HEK293 (cell line): ENCODE measurements at regions not wholly inside any gene's neighbourhood (a gene's known extent, or its start where the extent isn't known, plus 50 kb on each side); places are given as distances from the start of the nearest gene placed in this dataset.
A peak's percentile ranks its signal among the peaks of the same experiment; 100 is the strongest.

ENCODE experiments used
- CTCF ChIA-PET: fragments of 350-600 bp; formaldehyde crosslinking; extraction: SDS; loops from one replicate; lab custom pipeline; 2021; ENCODE audit warnings: antibody characterized with exemption; lab: Yijun Ruan, JAX
- POLR2A ChIA-PET: fragments of 300-600 bp; formaldehyde crosslinking; extraction: SDS; loops from one replicate; lab custom pipeline; 2020; ENCODE audit warnings: antibody characterized with exemption, inconsistent platforms; lab: Yijun Ruan, JAX
- H3K27ac ChIP-seq: fragments of 200-500 bp; sonication (Bioruptor generic); 2 replicates; pipeline ENCODE4 v1.5.1; 2014; ENCODE audit warnings: low read depth, low read length, control low read depth, inconsistent platforms; ENCODE audit errors: extremely low read depth
- H3K36me3 ChIP-seq, 2 experiments: fragments of 200-500 bp in 1 of 2; sonication (Bioruptor generic) in 1 of 2; 1 replicate in 1 of 2; 2 replicates in 1 of 2; pipeline ENCODE4 v1.5.1; 2014 to 2017; ENCODE audit warnings: inconsistent platforms in 2 of 2, low read length in 2 of 2; ENCODE audit not compliant: control insufficient read depth in 2 of 2, insufficient read depth in 1 of 2
- H3K4me1 ChIP-seq: fragments of 200-500 bp; sonication (Bioruptor generic); 2 replicates; pipeline ENCODE4 v1.5.1; 2014; ENCODE audit warnings: mild to moderate bottlenecking, low read length, inconsistent platforms; ENCODE audit not compliant: control insufficient read depth, insufficient read depth
- H3K4me3 ChIP-seq: 2 replicates; pipeline ENCODE4 v1.5.1; 2011; ENCODE audit warnings: low read depth, mild to moderate bottlenecking, control low read depth, low read length, moderate library complexity
- H3K9me3 ChIP-seq: fragments of 200-500 bp; sonication (Bioruptor generic); 2 replicates; pipeline ENCODE4 v1.5.1; 2014; ENCODE audit warnings: low read depth, low read length, inconsistent platforms; ENCODE audit not compliant: control insufficient read depth, insufficient read depth
- HOXC10 ChIP-seq: sonication (generic); formaldehyde crosslinking; IDR thresholded peaks from 2 replicates; pipeline ENCODE4 v1.8.1; 2023; ENCODE audit warnings: mild to moderate bottlenecking, missing genetic modification reagents
- HOXD13 ChIP-seq: sonication (generic); formaldehyde crosslinking; IDR thresholded peaks from 2 replicates; pipeline ENCODE4 v1.8.0; 2022; ENCODE audit warnings: missing genetic modification reagents, borderline replicate concordance
- OSR2 ChIP-seq: fragments of 450-650 bp; formaldehyde crosslinking; IDR thresholded peaks from 2 replicates; pipeline ENCODE4 v1.5.1; 2016; ENCODE audit warnings: missing biosample characterization, missing genetic modification characterization
- OVOL3 ChIP-seq: fragments of 450-650 bp; formaldehyde crosslinking; IDR thresholded peaks from 2 replicates; pipeline ENCODE4 v1.5.1; 2016; ENCODE audit warnings: missing biosample characterization, missing genetic modification characterization
- REPIN1 ChIP-seq: fragments of 450-650 bp; formaldehyde crosslinking; IDR thresholded peaks from 2 replicates; pipeline ENCODE4 v1.5.1; 2017; ENCODE audit warnings: missing biosample characterization, missing genetic modification characterization, low read depth
- SCRT1 ChIP-seq: fragments of 450-650 bp; formaldehyde crosslinking; IDR thresholded peaks from 2 replicates; pipeline ENCODE4 v1.5.1; 2016; ENCODE audit warnings: missing biosample characterization, missing genetic modification characterization, borderline replicate concordance
- SETDB1 ChIP-seq: IDR thresholded peaks from one replicate; pipeline ENCODE4 v1.6.1; 2017; ENCODE audit warnings: mild to moderate bottlenecking, low read length, moderate library complexity, mixed read lengths; ENCODE audit not compliant: insufficient read length
- TCF7L2 ChIP-seq: IDR thresholded peaks from 2 replicates; pipeline ENCODE4 v1.6.1; 2011; ENCODE audit warnings: low read depth, mild to moderate bottlenecking, inconsistent platforms, low read length, moderate library complexity, borderline replicate concordance
- YY2 ChIP-seq: fragments of 450-650 bp; formaldehyde crosslinking; IDR thresholded peaks from 2 replicates; pipeline ENCODE4 v1.5.1; 2016; ENCODE audit warnings: missing biosample characterization, missing genetic modification characterization
- ZBTB8A ChIP-seq: fragments of 450-650 bp; formaldehyde crosslinking; IDR thresholded peaks from 2 replicates; pipeline ENCODE4 v1.5.1; 2016; ENCODE audit warnings: missing biosample characterization, missing genetic modification characterization
- ZNF138 ChIP-seq: fragments of 450-650 bp; formaldehyde crosslinking; IDR thresholded peaks from 2 replicates; pipeline ENCODE4 v1.5.1; 2016; ENCODE audit warnings: missing biosample characterization, missing genetic modification characterization, borderline replicate concordance
- ZNF174 ChIP-seq: fragments of 450-650 bp; formaldehyde crosslinking; IDR thresholded peaks from 2 replicates; pipeline ENCODE4 v1.5.0; 2017; ENCODE audit warnings: missing biosample characterization, mild to moderate bottlenecking, missing genetic modification characterization
- ZNF280C ChIP-seq: fragments of 450-650 bp; formaldehyde crosslinking; IDR thresholded peaks from 2 replicates; pipeline ENCODE4 v1.5.1; 2016; ENCODE audit warnings: missing biosample characterization, missing genetic modification characterization
- ZNF292 ChIP-seq: fragments of 450-650 bp; formaldehyde crosslinking; IDR thresholded peaks from 2 replicates; pipeline ENCODE4 v1.5.1; 2016; ENCODE audit warnings: low read depth, missing biosample characterization, missing genetic modification characterization, borderline replicate concordance
- ZNF404 ChIP-seq: fragments of 450-650 bp; formaldehyde crosslinking; IDR thresholded peaks from 2 replicates; pipeline ENCODE4 v1.5.1; 2017; ENCODE audit warnings: missing biosample characterization, missing genetic modification characterization
- ZNF449 ChIP-seq: fragments of 450-650 bp; formaldehyde crosslinking; IDR thresholded peaks from 2 replicates; pipeline ENCODE4 v1.5.1; 2017; ENCODE audit warnings: missing biosample characterization, mild to moderate bottlenecking, missing genetic modification characterization, moderate library complexity
- ZNF529 ChIP-seq: fragments of 450-650 bp; formaldehyde crosslinking; IDR thresholded peaks from 2 replicates; pipeline ENCODE4 v1.5.1; 2017; ENCODE audit warnings: missing genetic modification characterization, missing biosample characterization; ENCODE audit not compliant: insufficient replicate concordance
- ZNF580 ChIP-seq: fragments of 450-650 bp; formaldehyde crosslinking; IDR thresholded peaks from 2 replicates; pipeline ENCODE4 v1.5.1; 2016; ENCODE audit warnings: missing biosample characterization, missing genetic modification characterization
- ZNF621 ChIP-seq: fragments of 450-650 bp; formaldehyde crosslinking; IDR thresholded peaks from 2 replicates; pipeline ENCODE4 v1.5.1; 2017; ENCODE audit warnings: missing biosample characterization, missing genetic modification characterization
- ZNF626 ChIP-seq: fragments of 450-650 bp; sonication (Bioruptor Pico); formaldehyde crosslinking; IDR thresholded peaks from 2 replicates; pipeline ENCODE4 v1.5.1; 2018; ENCODE audit warnings: missing biosample characterization, missing genetic modification characterization, inconsistent platforms
- ZNF701 ChIP-seq: fragments of 450-650 bp; formaldehyde crosslinking; IDR thresholded peaks from 2 replicates; pipeline ENCODE4 v1.5.1; 2016; ENCODE audit warnings: missing biosample characterization, missing genetic modification characterization
- ZNF791 ChIP-seq: fragments of 450-650 bp; formaldehyde crosslinking; IDR thresholded peaks from 2 replicates; pipeline ENCODE4 v1.5.1; 2016; ENCODE audit warnings: missing biosample characterization, missing genetic modification characterization
- ZNF843 ChIP-seq: fragments of 450-650 bp; formaldehyde crosslinking; IDR thresholded peaks from 2 replicates; pipeline ENCODE4 v1.5.1; 2016; ENCODE audit warnings: missing biosample characterization, missing genetic modification characterization
- ZSCAN23 ChIP-seq: fragments of 450-650 bp; formaldehyde crosslinking; IDR thresholded peaks from 2 replicates; pipeline ENCODE4 v1.5.1; 2016; ENCODE audit warnings: missing biosample characterization, missing genetic modification characterization
- TF ChIP-seq, protein P1 (sequence below): fragments of 450-650 bp; IDR thresholded peaks from 2 replicates; pipeline ENCODE4 v1.5.1; 2018; ENCODE audit warnings: missing biosample characterization, missing genetic modification characterization
- TF ChIP-seq, protein P2 (sequence below): fragments of 450-650 bp; formaldehyde crosslinking; optimal IDR thresholded peaks from 2 replicates; pipeline ENCODE3; 2016; ENCODE audit warnings: missing biosample characterization, mild to moderate bottlenecking, missing genetic modification characterization
- TF ChIP-seq, protein P3 (sequence below): fragments of 450-650 bp; formaldehyde crosslinking; IDR thresholded peaks from 2 replicates; pipeline ENCODE4 v1.5.1; 2016; ENCODE audit warnings: missing biosample characterization, missing genetic modification characterization
- TF ChIP-seq, protein P4 (sequence below): fragments of 450-650 bp; formaldehyde crosslinking; IDR thresholded peaks from 2 replicates; pipeline ENCODE4 v1.5.1; 2017; ENCODE audit warnings: missing biosample characterization, missing genetic modification characterization

- Histone ChIP-seq H3K4me1 (peaks cover 34% of the 10 kb centered on the region), H3K9me3 (no peaks in the 10 kb centered on the region), H3K27ac (no peak overlapping the region; the same call in 1 of the 2 replicates), H3K36me3 (peaks cover 0 to 6% of the 10 kb centered on the region in 2 experiments; a peak in 1 of 3 replicates), H3K4me3 (no peak overlapping the region)
- CTCF ChIA-PET: interaction anchor here (0.6 to 1.2 kb wide), 3 partner anchors 13 to 99 kb away, joined by 3 to 7 read pairs (median 3); no protein-coding TSS in a partner anchor
- POLR2A ChIA-PET: no interaction called here
- TF ChIP-seq ZNF791 (tag by site-specific recombination): no peak
- TF ChIP-seq, protein P1, sequence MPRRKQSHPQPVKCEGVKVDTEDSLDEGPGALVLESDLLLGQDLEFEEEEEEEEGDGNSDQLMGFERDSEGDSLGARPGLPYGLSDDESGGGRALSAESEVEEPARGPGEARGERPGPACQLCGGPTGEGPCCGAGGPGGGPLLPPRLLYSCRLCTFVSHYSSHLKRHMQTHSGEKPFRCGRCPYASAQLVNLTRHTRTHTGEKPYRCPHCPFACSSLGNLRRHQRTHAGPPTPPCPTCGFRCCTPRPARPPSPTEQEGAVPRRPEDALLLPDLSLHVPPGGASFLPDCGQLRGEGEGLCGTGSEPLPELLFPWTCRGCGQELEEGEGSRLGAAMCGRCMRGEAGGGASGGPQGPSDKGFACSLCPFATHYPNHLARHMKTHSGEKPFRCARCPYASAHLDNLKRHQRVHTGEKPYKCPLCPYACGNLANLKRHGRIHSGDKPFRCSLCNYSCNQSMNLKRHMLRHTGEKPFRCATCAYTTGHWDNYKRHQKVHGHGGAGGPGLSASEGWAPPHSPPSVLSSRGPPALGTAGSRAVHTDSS (tag by site-specific recombination): no peak
- TF ChIP-seq SCRT1 (tag by site-specific recombination): peak; percentile 18; the same call in 1 of the 2 replicates
- no peak for TF ChIP-seq YY2
- no peak for TF ChIP-seq ZNF404 (tag by site-specific recombination)
- no peak for TF ChIP-seq REPIN1 (tag by site-specific recombination)
- TF ChIP-seq, protein P2, sequence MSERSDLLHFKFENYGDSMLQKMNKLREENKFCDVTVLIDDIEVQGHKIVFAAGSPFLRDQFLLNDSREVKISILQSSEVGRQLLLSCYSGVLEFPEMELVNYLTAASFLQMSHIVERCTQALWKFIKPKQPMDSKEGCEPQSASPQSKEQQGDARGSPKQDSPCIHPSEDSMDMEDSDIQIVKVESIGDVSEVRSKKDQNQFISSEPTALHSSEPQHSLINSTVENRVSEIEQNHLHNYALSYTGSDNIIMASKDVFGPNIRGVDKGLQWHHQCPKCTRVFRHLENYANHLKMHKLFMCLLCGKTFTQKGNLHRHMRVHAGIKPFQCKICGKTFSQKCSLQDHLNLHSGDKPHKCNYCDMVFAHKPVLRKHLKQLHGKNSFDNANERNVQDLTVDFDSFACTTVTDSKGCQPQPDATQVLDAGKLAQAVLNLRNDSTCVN (tag by site-specific recombination): no peak
- no peak for TF ChIP-seq ZNF449
- no peak for TF ChIP-seq ZNF701 (tag by site-specific recombination)
- TF ChIP-seq, protein P3, sequence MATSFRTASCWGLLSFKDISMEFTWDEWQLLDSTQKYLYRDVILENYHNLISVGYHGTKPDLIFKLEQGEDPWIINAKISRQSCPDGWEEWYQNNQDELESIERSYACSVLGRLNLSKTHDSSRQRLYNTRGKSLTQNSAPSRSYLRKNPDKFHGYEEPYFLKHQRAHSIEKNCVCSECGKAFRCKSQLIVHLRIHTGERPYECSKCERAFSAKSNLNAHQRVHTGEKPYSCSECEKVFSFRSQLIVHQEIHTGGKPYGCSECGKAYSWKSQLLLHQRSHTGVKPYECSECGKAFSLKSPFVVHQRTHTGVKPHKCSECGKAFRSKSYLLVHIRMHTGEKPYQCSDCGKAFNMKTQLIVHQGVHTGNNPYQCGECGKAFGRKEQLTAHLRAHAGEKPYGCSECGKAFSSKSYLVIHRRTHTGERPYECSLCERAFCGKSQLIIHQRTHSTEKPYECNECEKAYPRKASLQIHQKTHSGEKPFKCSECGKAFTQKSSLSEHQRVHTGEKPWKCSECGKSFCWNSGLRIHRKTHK (tag by site-specific recombination): no peak
- no peak for TF ChIP-seq ZNF292
- no peak for TF ChIP-seq HOXC10 (CRISPR knock-in tag)
- no peak for TF ChIP-seq SETDB1
- TF ChIP-seq HOXD13: no peak
- TF ChIP-seq ZNF529 (tag by site-specific recombination): no peak
- no peak for TF ChIP-seq ZNF621 (tag by site-specific recombination)
- peak; percentile 72; the same call in 1 of the 2 replicates for TF ChIP-seq OVOL3 (tag by site-specific recombination)
- TF ChIP-seq ZNF174: no peak
- no peak for TF ChIP-seq ZNF138 (tag by site-specific recombination)
- no peak for TF ChIP-seq ZNF280C
- TF ChIP-seq ZSCAN23 (tag by site-specific recombination): no peak
- TF ChIP-seq, protein P4, sequence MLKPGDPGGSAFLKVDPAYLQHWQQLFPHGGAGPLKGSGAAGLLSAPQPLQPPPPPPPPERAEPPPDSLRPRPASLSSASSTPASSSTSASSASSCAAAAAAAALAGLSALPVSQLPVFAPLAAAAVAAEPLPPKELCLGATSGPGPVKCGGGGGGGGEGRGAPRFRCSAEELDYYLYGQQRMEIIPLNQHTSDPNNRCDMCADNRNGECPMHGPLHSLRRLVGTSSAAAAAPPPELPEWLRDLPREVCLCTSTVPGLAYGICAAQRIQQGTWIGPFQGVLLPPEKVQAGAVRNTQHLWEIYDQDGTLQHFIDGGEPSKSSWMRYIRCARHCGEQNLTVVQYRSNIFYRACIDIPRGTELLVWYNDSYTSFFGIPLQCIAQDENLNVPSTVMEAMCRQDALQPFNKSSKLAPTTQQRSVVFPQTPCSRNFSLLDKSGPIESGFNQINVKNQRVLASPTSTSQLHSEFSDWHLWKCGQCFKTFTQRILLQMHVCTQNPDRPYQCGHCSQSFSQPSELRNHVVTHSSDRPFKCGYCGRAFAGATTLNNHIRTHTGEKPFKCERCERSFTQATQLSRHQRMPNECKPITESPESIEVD (tag by site-specific recombination): peak; percentile 94
- peak; percentile 63 for TF ChIP-seq ZBTB8A (tag by site-specific recombination)
- peak; percentile 13; the same call in 1 of the 2 replicates for TF ChIP-seq OSR2
- 0 out of 2 replicates have a peak, but pooled peaks have one; percentile 8 for TF ChIP-seq ZNF580
- TF ChIP-seq TCF7L2: peak; percentile 83
- peak; percentile 66; the same call in 1 of the 2 replicates for TF ChIP-seq ZNF843 (tag by site-specific recombination)
- TF ChIP-seq ZNF626 (tag by site-specific recombination): no peak
These were observed 53.1 kb downstream of the ARHGAP35 start for GRCh38 chr19:46913852-46914430.
